ENCODE measurements at regions not wholly inside any gene's neighbourhood (a gene's known extent, or its start where the extent isn't known, plus 50 kb on each side); places are given as distances from the start of the nearest gene placed in this dataset.

GRCh38 chr6:144932621-144933020, 647.5 kb downstream of the UTRN start:
- Histone ChIP-seq H4K20me1 (ENCODE audit: insufficient read depth, low read length) (no peaks in the 10 kb centered on the region), H3K27me3 (ENCODE audit: insufficient read depth, low read length) (no peaks in the 10 kb centered on the region), H3K4me2 (ENCODE audit: low read length) (no peak overlapping the region), H3K9me3 (ENCODE audit: low read length) (no peaks in the 10 kb centered on the region), H3K79me2 (ENCODE audit: insufficient read depth, low read length) (no peaks in the 10 kb centered on the region), H2AFZ (ENCODE audit: low read length) (no peak overlapping the region), H3K27ac (ENCODE audit: low read depth, low read length, poor library complexity, severe bottlenecking) (no peak overlapping the region), H3K4me3 (ENCODE audit: low read depth, low read length, poor library complexity, severe bottlenecking) (no peak overlapping the region), H3K36me3 (ENCODE audit: insufficient read depth, low read length) (no peaks in the 10 kb centered on the region), H3F3A (ENCODE audit: insufficient read depth, low read length) (no peaks in the 10 kb centered on the region), H3K9ac (ENCODE audit: low read length) (no peak overlapping the region), H3K4me1 (ENCODE audit: insufficient read depth, low read length, severe bottlenecking) (no peaks in the 10 kb centered on the region), H3K9me2 (ENCODE audit: low read depth, low read length) (no peaks in the 10 kb centered on the region)
- TF ChIP-seq EZH2 (IDR thresholded peaks at IDR 0.05; ENCODE audit: borderline replicate concordance, low read length) (no peak), CTCF (IDR thresholded peaks at IDR 0.05; ENCODE audit: low read length) (no peak)

- Histone ChIP-seq H3K4me3 (ENCODE audit: low read depth, low read length, poor library complexity, severe bottlenecking) (no peak overlapping the region), H3K27ac (ENCODE audit: low read depth, low read length, poor library complexity, severe bottlenecking) (no peak overlapping the region), H4K20me1 (ENCODE audit: insufficient read depth, low read length) (no peaks in the 10 kb centered on the region), H3F3A (ENCODE audit: insufficient read depth, low read length) (no peaks in the 10 kb centered on the region), H3K4me1 (ENCODE audit: insufficient read depth, low read length, severe bottlenecking) (no peaks in the 10 kb centered on the region), H3K4me2 (ENCODE audit: low read length) (no peak overlapping the region), H3K79me2 (ENCODE audit: insufficient read depth, low read length) (no peaks in the 10 kb centered on the region), H3K9me2 (ENCODE audit: low read depth, low read length) (no peaks in the 10 kb centered on the region), H2AFZ (ENCODE audit: low read length) (no peak overlapping the region), H3K9ac (ENCODE audit: low read length) (no peak overlapping the region), H3K27me3 (ENCODE audit: insufficient read depth, low read length) (peaks cover 3% of the 10 kb centered on the region; the same call in 1 of the 2 replicates), H3K9me3 (ENCODE audit: low read length) (no peaks in the 10 kb centered on the region), H3K36me3 (ENCODE audit: insufficient read depth, low read length) (no peaks in the 10 kb centered on the region)
- TF ChIP-seq EZH2 (IDR thresholded peaks at IDR 0.05; ENCODE audit: borderline replicate concordance, low read length) (no peak), CTCF (IDR thresholded peaks at IDR 0.05; ENCODE audit: low read length) (no peak)
Observed at GRCh38 chr6:144935181-144935580, 650.0 kb downstream of the UTRN start.

GRCh38 chr6:144935661-144936060, 650.5 kb downstream of the UTRN start:
- H3K9me3 ChIP-seq (ENCODE audit: low read length): no peaks in the 10 kb centered on the region
- no peaks in the 10 kb centered on the region for H4K20me1 ChIP-seq (ENCODE audit: insufficient read depth, low read length)
- no peak overlapping the region for H3K4me3 ChIP-seq (ENCODE audit: low read depth, low read length, poor library complexity, severe bottlenecking)
- TF ChIP-seq EZH2 (IDR thresholded peaks at IDR 0.05; ENCODE audit: borderline replicate concordance, low read length) (no peak), CTCF (IDR thresholded peaks at IDR 0.05; ENCODE audit: low read length) (no peak)
- H3K4me2 ChIP-seq (ENCODE audit: low read length): no peak overlapping the region
- no peaks in the 10 kb centered on the region for H3K36me3 ChIP-seq (ENCODE audit: insufficient read depth, low read length)
- no peaks in the 10 kb centered on the region for H3K9me2 ChIP-seq (ENCODE audit: low read depth, low read length)
- H3K27ac ChIP-seq (ENCODE audit: low read depth, low read length, poor library complexity, severe bottlenecking): no peak overlapping the region
- no peaks in the 10 kb centered on the region for H3F3A ChIP-seq (ENCODE audit: insufficient read depth, low read length)
- H3K79me2 ChIP-seq (ENCODE audit: insufficient read depth, low read length): no peaks in the 10 kb centered on the region
- H3K9ac ChIP-seq (ENCODE audit: low read length): no peak overlapping the region
- H3K4me1 ChIP-seq (ENCODE audit: insufficient read depth, low read length, severe bottlenecking): no peaks in the 10 kb centered on the region
- peaks cover 3% of the 10 kb centered on the region; the same call in 1 of the 2 replicates for H3K27me3 ChIP-seq (ENCODE audit: insufficient read depth, low read length)
- H2AFZ ChIP-seq (ENCODE audit: low read length): no peak overlapping the region

Measured in OCI-LY1 (cell line).